KG1 (cell line): ENCODE measurements at regions not wholly inside any gene's neighbourhood (a gene's known extent, or its start where the extent isn't known, plus 50 kb on each side); places are given as distances from the start of the nearest gene placed in this dataset.
"Not testable (repeated sequence)": the region's sequence is repeated elsewhere in the genome, so short reads cannot be mapped to it uniquely, and the experiment has no call there.

Source experiments
- DNase-seq: peaks from one replicate; lab custom pipeline; 2025; lab: John Stamatoyannopoulos, UW

GRCh38 chr9:86575137-86575536, 220.9 kb upstream of the TUT7 start:
- DNase-seq, result no peak

- DNase-seq, result no peak
Observed at GRCh38 chr9:86573886-86574285, 219.7 kb upstream of the TUT7 start.

GRCh38 chr9:86572904-86573303, 218.7 kb upstream of the TUT7 start:
- no peak for DNase-seq

GRCh38 chr9:86565603-86566002, 211.4 kb upstream of the TUT7 start:
- not testable (repeated sequence) for DNase-seq

GRCh38 chr9:86563936-86564335, 209.7 kb upstream of the TUT7 start:
- DNase-seq, result no peak

GRCh38 chr9:86563350-86563749, 209.1 kb upstream of the TUT7 start:
- no peak for DNase-seq

- DNase-seq, result no peak
Observed at GRCh38 chr9:86562691-86563090, 208.5 kb upstream of the TUT7 start.

GRCh38 chr9:86557918-86558317, 203.7 kb upstream of the TUT7 start:
- DNase-seq, result no peak

- DNase-seq, result no peak
Observed at GRCh38 chr9:86557063-86557766, 203.0 kb upstream of the TUT7 start.

- no peak for DNase-seq
Observed at GRCh38 chr9:86555661-86556060, 201.5 kb upstream of the TUT7 start.

- no peak for DNase-seq
Observed at GRCh38 chr9:86550401-86550800, 196.2 kb upstream of the TUT7 start.

GRCh38 chr9:86549920-86550319, 195.7 kb upstream of the TUT7 start:
- no peak for DNase-seq

- no peak for DNase-seq
Observed at GRCh38 chr9:86549401-86549811, 195.2 kb upstream of the TUT7 start.

GRCh38 chr9:86548220-86548619, 194.0 kb upstream of the TUT7 start:
- DNase-seq, result no peak

GRCh38 chr9:86547571-86547970, 193.4 kb upstream of the TUT7 start:
- no peak for DNase-seq

- DNase-seq, result no peak
Observed at GRCh38 chr9:86546712-86547111, 192.5 kb upstream of the TUT7 start.

- no peak for DNase-seq
Observed at GRCh38 chr9:86545090-86545489, 190.9 kb upstream of the TUT7 start.

GRCh38 chr9:86541014-86541570, 186.9 kb upstream of the TUT7 start:
- no peak for DNase-seq

- DNase-seq, result no peak
Observed at GRCh38 chr9:86535406-86535915, 181.3 kb upstream of the TUT7 start.

GRCh38 chr9:86534572-86535258, 180.5 kb upstream of the TUT7 start:
- DNase-seq, result no peak

- no peak for DNase-seq
Observed at GRCh38 chr9:86531971-86532640, 177.9 kb upstream of the TUT7 start.

- no peak for DNase-seq
Observed at GRCh38 chr9:86531273-86531970, 177.2 kb upstream of the TUT7 start.
